Ureter (tissue), 1 donor: ENCODE measurements at regions not wholly inside any gene's neighbourhood (a gene's known extent, or its start where the extent isn't known, plus 50 kb on each side); places are given as distances from the start of the nearest gene placed in this dataset.
"Not testable (repeated sequence)": the region's sequence is repeated elsewhere in the genome, so short reads cannot be mapped to it uniquely, and the experiment has no call there.

Experiments
- DNase-seq: peaks from one replicate; pipeline ENCODE4 v3.0.0-alpha.2; 2020; ENCODE audit warnings: low spot score
- donor health status: DM: yes; HTN: yes; CAD: no.

DNA sequence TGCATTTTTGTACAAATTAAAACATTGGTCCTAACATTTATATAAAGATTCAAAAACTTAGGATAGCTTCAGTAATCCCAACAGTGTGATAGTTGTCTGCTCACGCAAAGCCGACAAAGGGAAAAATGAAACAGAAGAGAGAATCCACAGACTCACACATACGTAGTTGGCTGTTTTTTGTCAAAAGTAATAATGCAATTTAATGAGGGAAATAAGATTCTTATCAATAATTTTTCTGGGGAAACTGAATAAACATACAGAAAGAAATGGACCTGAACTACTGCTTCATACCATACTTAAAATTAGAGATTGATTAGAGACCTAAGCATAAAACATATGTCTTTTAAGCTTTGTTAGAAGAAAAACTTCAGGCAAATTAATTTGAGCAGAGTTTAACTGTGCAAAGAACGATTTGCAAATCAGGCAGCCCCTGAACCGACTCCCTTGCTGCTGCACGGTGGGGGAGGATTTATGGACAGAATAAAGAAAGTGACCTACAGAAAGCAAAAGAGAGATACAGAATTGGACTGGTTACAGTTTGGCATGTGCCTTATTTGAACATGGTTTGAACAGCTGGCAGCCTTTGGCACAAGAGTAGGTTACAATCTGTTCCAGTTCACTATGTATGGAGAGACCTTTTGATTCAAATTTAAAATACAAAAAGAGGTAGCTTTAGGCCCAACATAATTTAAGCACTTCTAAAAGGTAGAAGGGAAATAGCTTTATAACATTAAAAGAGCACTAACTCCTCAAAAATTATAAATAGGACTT, 64.9 kb upstream of the CTSV start:
- DNase-seq: not testable (repeated sequence)

DNA sequence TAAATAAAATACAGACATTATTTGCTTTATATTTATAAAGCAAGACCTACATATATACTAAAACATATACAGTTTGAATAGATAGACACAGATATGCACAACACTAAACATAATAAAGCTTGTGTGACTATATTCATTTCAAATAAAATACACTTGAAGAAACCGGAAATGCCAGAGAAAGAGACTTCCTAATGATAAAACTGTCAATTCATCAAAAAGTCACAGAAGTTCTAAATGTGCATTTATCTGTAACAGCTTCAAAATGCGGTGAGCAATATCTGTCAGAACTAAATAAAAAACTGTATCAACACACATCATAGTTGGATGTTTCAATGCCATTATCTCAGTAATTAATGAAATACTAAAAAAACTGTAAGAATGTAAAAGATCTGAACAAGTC, 60.6 kb upstream of the CTSV start:
- not testable (repeated sequence) for DNase-seq

DNA sequence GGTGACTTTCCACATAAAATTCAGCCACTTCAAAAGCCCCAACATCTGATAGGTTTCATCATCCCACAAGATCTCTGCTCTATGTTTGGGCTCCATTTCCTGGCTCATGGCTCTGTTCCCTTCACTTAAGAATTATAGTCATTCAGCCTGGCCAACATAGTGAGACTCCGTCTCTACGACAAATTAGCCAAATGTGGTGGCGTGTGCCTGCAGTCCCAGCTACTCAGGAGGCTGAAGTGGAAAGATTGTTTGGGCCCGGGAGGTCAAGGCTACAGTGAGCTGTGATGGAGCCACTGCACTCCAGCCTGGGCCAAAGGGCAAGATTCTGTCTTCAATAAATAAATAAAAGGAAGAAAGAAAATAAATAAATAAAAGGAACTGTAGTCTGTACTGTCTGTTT, 57.9 kb upstream of the CTSV start:
- no peak for DNase-seq

DNA sequence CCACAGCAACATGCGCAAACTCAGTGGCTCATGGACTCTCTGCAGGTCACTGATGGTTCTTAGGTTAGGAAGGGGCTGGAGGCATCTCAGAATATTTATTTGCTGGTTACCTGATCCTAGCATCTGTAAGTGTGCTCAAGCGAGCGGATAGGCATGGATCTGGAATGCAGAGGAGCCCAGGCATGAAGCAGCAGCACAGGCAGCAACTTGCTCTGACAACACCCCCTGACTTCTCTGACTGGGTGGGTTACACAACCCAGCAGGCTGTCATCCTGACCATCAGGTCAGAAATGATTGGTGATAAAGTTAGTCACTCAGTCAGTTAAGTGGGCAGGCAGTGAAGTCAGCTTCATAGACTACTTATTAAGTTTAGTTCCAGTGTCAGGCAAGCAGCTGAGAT, 50.4 kb upstream of the CTSV start:
- DNase-seq: peak; percentile 54
